Iris pigment epithelial cell (primary cell): ENCODE measurements at regions not wholly inside any gene's neighbourhood (a gene's known extent, or its start where the extent isn't known, plus 50 kb on each side); places are given as distances from the start of the nearest gene placed in this dataset.

ENCODE experiments used
- DNase-seq: peaks from one replicate; pipeline ENCODE4 v3.0.0-alpha.2; 2011; ENCODE audit warnings: low read depth

GRCh38 chr3:95352471-95352870 is 1289.6 kb downstream of the NSUN3 start:
- no peak for DNase-seq

GRCh38 chr3:95354489-95354888 is 1291.6 kb downstream of the NSUN3 start:
- DNase-seq = no peak

GRCh38 chr3:95356764-95357501 is 1294.1 kb downstream of the NSUN3 start:
- no peak for DNase-seq

- no peak for DNase-seq
Observed at GRCh38 chr3:95387242-95388021, 1324.6 kb downstream of the NSUN3 start.

- DNase-seq = no peak
Observed at GRCh38 chr3:95389725-95390313, 1327.0 kb downstream of the NSUN3 start.

- no peak for DNase-seq
Observed at GRCh38 chr3:95394286-95394685, 1331.4 kb downstream of the NSUN3 start.

- DNase-seq = no peak
Observed at GRCh38 chr3:95399585-95399984, 1336.7 kb downstream of the NSUN3 start.

- no peak for DNase-seq
Observed at GRCh38 chr3:95401693-95402092, 1338.8 kb downstream of the NSUN3 start.

GRCh38 chr3:95407709-95408463 is 1345.0 kb downstream of the NSUN3 start:
- DNase-seq = no peak

GRCh38 chr3:95408464-95408862 is 1345.6 kb downstream of the NSUN3 start:
- no peak for DNase-seq

GRCh38 chr3:95418251-95418650 is 1355.4 kb downstream of the NSUN3 start:
- no peak for DNase-seq

- no peak for DNase-seq
Observed at GRCh38 chr3:95424279-95424678, 1361.4 kb downstream of the NSUN3 start.

GRCh38 chr3:95434491-95434890 is 1371.6 kb downstream of the NSUN3 start:
- no peak for DNase-seq

- no peak for DNase-seq
Observed at GRCh38 chr3:95437409-95437808, 1374.5 kb downstream of the NSUN3 start.

GRCh38 chr3:95438274-95438673 is 1375.4 kb downstream of the NSUN3 start:
- no peak for DNase-seq

GRCh38 chr3:95442766-95443165 is 1371.6 kb upstream of the EPHA6 start:
- DNase-seq = no peak

GRCh38 chr3:95449841-95450240 is 1364.6 kb upstream of the EPHA6 start:
- DNase-seq = no peak

GRCh38 chr3:95453242-95453641 is 1361.2 kb upstream of the EPHA6 start:
- DNase-seq = no peak

GRCh38 chr3:95456835-95457234 is 1357.6 kb upstream of the EPHA6 start:
- no peak for DNase-seq

- no peak for DNase-seq
Observed at GRCh38 chr3:95459706-95460105, 1354.7 kb upstream of the EPHA6 start.

GRCh38 chr3:95460274-95460673 is 1354.1 kb upstream of the EPHA6 start:
- DNase-seq = no peak

- DNase-seq = no peak
Observed at GRCh38 chr3:95462161-95462560, 1352.2 kb upstream of the EPHA6 start.
